ENCODE measurements at regions not wholly inside any gene's neighbourhood (a gene's known extent, or its start where the extent isn't known, plus 50 kb on each side); places are given as distances from the start of the nearest gene placed in this dataset.

GRCh38 chr4:188428935-188429334, 289.7 kb downstream of the TRIML1 start:
- no peak for TF ChIP-seq POLR2A (IDR thresholded peaks at IDR 0.05; ENCODE audit: low read depth, low read length)
- no peak for TF ChIP-seq POLR2AphosphoS5 (IDR thresholded peaks at IDR 0.05; ENCODE audit: low read depth, low read length)
- TF ChIP-seq TAF1 (IDR thresholded peaks at IDR 0.05; ENCODE audit: borderline replicate concordance, low read depth, low read length) = no peak

All from GM12892 (cell line).